CD4-positive, alpha-beta T cell treated with Interleukin-2 at 100 ng/mL for 4 hours (primary cell): ENCODE measurements at regions not wholly inside any gene's neighbourhood (a gene's known extent, or its start where the extent isn't known, plus 50 kb on each side); places are given as distances from the start of the nearest gene placed in this dataset.

ENCODE experiments used
- DNase-seq: peaks from one replicate; pipeline ENCODE4 v3.0.0-alpha.2; 2020; ENCODE audit warnings: low spot score

GRCh38 chr12:34396006-34396860, 373.9 kb downstream of the ALG10 start:
- DNase-seq = no peak

GRCh38 chr12:34396861-34397590, 374.7 kb downstream of the ALG10 start:
- no peak for DNase-seq

GRCh38 chr12:34397591-34398365, 375.5 kb downstream of the ALG10 start:
- no peak for DNase-seq

DNA sequence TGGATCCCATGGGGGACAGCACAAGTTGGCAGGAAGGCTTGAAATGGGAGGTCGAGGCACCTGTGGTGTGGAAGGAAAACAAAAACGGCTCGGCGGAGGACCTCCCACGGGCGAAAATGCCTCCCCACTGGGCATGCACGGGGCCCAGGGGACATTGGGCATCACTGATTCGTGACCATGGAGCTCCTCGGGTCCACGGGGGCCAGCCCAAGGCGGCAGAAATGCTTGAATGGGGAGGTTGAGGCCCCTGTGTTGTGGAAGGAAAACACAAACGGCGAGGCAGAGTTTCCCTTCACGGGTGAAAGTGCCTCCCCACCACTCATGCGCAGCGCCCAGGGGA, 376.0 kb downstream of the ALG10 start:
- DNase-seq = no peak

- no peak for DNase-seq
Observed at GRCh38 chr12:34398706-34399630, 376.7 kb downstream of the ALG10 start.

DNA sequence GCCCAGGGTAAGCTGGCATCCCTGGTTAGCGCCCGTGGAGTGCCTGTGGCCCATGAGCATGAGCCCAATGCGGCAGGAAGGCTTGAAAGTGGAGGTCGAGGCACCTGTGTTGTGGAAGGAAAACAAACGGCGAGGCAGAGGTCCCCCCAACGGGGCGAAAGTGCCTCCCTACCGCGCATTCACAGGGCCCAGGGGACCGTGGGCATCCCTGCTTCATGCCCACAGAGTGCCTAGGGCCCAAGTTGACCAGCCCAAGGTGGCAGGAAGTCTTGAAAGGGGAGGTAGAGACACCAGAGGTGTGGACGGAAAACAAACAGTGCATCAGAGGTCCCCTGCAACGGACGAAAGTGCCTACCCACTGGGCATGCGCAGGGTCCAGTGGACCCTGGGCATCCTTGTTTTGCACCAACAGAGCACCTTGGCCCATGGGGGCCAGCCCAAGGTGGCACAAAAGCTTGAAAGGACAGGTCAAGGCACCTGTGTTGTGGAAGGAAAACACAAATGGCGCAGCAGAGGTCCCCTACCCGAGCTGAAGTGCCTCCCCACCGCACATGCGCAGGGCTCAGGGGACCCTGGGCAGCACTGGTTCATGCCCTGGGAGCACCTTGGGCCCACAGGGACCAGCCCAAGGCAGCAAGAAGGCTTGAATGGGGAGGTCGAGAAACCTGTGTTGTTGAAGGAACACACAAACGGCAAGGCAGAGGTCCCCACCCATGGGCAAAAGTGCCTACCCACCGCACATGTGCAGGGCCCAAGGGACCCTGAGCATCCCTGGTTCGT, 377.5 kb downstream of the ALG10 start:
- DNase-seq = no peak

DNA sequence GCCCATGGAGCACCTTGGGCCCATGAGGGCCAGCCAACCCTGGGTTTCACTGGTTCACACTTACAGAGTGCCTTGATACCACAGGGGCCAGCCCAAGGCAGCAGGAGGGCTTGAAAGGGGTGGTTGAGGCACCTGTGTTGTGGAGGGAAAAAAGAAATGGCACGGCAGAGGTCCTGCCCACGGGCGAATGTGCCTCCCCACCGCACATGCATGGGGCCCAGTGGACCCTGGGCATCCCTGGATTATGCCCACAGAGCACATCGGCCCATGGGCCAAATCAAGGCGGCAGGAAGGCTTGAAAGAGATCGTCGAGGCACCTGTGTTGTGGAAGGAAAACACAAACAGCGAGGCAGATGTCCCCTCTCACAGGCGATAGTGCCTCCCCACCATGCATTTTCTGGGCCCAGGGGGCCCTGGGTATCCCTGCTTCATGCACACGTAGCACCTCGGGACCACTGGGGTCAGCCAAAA, 378.1 kb downstream of the ALG10 start:
- DNase-seq = no peak

DNA sequence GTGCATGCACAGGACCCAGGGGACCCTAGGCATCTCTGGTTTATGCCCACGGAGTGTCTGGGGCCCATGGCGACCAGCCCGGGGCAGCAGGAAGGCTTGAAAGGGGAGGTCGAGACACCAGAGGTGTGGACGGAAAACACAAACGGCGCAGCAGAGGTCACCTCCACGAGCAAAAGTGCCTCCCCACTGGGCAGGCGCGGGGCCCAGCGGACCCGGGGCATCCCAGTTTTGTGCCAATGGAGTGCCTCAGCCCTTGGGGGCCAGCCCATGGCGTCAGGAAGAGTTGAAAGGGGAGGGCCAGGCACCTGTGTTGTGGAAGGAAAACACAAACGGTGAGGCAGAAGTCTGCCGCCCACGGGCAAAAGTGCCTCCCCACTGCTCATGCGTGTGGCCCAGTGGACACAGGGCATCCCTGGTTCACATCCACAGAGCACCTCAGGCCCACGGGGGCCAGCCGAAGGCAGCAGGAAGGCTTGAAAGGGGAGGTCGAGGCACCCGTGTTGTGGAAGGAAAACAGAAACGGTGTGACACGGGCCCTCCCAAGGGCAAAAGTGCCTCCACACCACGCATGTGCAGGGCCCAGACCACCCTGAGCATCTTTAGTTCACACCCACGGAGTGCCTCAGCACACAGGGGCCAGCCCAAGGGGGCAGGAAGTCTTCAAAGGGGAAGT, 378.8 kb downstream of the ALG10 start:
- DNase-seq = no peak

GRCh38 chr12:34401659-34402227, 379.4 kb downstream of the ALG10 start:
- no peak for DNase-seq

DNA sequence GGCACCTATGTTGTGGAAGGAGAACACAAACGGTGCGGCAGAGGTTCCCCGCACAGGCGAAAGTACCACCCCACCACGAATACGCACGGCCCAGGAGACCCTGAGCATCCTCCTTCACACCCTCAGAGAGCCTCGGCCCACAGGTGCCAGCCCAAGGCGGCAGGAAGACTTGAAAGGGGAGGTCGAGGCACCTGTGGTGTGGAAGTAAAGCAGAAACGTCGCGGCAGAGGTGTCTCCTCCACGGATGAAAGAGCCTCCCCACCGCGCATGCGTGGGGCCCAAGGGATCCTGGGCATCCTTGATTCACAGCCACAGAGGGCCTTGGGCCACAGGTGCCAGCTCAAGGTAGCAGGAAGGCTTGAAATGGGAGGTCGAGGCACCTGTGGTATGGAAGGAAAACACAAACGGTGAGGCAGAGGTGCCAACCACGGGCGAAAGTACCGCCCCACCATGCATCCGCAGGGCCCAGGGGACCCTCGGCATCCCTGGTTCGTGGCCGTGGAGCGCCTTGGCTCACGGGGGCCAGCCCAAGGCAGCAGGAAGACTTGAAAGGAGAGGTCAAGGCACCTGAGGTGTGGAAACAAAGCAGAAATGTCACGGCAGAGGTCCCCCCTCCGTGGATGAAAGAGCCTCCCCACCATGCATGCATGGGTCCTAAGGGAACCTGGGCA, 380.1 kb downstream of the ALG10 start:
- no peak for DNase-seq

DNA sequence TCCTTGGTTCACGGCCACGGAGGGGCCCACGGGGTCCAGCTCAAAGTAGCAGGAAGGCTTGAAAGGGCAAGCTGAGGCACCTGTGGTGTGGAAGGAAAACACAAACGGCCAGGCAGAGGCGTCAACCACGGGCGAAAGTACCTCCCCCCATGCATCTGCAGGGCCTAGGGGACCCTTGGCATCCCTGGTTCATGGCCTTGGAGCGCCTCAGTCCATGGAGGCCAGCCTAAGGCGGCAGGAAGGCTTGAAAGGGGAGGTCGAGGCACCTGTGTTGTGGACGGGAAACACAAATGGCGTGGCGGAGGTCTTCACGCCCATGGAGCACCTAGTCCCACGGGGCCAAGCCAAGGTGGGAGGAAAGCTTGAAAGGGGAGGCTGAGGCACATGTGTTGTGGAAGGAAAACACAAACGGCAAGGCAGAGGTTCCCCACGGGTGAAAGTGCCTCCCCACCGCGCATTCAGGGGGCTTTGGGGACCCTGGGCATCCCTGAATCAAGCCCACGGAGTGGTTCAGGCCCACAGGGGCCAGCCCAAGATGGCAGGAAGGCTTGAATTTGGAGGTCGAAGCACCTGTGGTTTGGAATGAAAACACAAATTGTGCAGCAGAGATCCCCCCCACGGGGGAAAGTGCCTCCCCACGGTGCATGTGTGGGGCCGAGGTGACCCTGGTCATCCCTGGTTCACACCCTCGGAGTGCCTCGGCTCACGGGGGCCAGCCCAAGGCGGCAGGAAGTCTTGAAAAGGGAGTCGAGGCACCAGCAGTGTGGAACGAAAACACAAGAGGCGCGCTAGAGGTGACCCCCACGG, 380.8 kb downstream of the ALG10 start:
- no peak for DNase-seq

- no peak for DNase-seq
Observed at GRCh38 chr12:34403706-34404376, 381.5 kb downstream of the ALG10 start.

DNA sequence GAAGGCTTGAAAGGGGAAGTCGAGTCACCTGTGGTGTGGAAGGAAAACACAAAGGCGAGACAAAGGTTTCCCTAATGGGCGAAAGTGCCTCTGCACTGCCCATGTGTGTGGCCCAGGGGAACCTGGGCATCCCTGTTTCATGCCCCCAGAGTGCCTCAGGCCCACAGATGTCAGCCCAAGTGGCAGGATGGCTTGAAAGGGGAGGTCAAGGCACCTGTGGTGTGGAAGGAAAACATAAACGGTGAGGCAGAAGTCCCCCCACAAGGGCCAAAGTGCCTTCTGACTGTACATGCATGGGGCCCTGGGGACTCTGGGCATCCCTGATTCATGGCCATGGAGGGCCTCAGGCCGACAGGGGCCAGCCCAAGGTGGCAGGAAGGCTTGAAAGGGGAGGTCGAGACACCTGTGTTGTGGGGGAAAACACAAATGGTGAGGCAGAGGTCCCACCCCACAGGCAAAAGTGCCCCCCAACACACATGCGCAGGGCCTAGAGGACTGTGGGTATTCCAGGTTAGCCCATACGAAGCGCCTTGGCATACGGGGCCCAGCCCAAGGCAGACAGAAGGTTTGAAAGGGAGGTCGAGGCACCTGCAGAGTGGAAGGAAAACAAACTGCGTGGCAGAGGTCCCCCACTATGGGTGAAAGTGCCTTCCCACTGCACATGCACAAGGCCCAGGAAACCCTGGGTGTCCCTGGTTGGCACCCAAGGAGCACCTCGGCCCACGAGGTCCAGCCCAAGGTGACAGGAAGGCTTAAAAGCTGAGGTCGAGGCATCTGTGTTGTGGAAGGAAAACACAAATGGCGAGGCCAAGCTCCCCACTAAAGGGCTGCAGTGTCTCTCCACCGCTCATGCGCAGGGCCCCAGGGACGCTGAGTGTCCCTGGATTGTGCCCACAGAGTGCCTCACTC, 382.3 kb downstream of the ALG10 start:
- no peak for DNase-seq

- DNase-seq = no peak
Observed at GRCh38 chr12:34405286-34406227, 383.3 kb downstream of the ALG10 start.

DNA sequence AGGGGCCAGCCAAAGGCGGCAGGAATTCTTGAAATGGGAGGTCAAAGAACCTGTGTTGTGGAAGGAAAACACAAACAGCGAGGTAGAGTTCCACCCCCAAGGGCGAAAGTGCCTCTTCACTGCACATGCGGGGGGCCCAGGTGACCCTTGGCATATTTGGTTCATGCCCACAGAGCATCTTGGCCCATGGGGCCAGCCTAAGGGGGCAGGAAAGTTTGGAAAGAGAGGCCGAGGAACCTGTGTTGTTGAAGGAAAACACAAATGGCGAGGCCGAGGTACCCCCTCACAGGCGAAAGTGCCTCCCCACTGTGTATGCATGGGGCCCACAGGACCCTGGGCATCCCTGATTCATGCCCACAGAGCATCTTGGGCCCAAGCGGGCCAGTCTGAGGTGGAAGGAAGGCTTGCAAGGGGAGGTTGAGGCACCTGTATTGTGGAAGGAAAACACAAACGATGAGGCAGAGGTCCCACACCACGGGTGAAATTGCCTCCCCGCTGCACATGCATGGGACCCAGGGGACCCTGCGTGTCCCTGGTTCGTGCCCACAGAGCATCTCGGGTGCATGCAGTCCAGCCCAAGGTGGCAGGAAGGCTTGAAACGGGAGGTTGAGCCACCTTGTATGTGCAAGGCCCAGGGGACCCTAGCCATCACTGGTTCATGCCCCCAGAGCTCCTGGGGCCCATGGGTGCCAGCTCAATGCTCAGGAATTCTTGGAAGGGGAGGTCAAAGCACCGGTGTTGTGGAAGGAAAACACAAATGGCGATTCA, 384.1 kb downstream of the ALG10 start:
- DNase-seq = no peak
